GM13977 (cell line): ENCODE measurements at regions not wholly inside any gene's neighbourhood (a gene's known extent, or its start where the extent isn't known, plus 50 kb on each side); places are given as distances from the start of the nearest gene placed in this dataset.

Experiments
- DNase-seq: peaks from one replicate; pipeline ENCODE4 v3.0.0; 2012; ENCODE audit warnings: low spot score
- in situ Hi-C: fragments of 300-500 bp; cut with MboI; formaldehyde crosslinking; loops from one replicate; pipeline ENCODE4 v1.12.0; 2022; ENCODE audit warnings: low sequenced_read_pairs, low pct_unique_long_range_greater_than_20kb, mixed read lengths, inconsistent platforms; ENCODE audit not compliant: unreplicated experiment
- TF ChIP-seq, protein P1 (sequence below): IDR thresholded peaks from 2 replicates; pipeline ENCODE4 v1.5.1; 2012; ENCODE audit warnings: mild to moderate bottlenecking, control low read depth; ENCODE audit not compliant: insufficient read depth; ENCODE audit errors: extremely low read depth, missing control alignments

- TF ChIP-seq, protein P1, sequence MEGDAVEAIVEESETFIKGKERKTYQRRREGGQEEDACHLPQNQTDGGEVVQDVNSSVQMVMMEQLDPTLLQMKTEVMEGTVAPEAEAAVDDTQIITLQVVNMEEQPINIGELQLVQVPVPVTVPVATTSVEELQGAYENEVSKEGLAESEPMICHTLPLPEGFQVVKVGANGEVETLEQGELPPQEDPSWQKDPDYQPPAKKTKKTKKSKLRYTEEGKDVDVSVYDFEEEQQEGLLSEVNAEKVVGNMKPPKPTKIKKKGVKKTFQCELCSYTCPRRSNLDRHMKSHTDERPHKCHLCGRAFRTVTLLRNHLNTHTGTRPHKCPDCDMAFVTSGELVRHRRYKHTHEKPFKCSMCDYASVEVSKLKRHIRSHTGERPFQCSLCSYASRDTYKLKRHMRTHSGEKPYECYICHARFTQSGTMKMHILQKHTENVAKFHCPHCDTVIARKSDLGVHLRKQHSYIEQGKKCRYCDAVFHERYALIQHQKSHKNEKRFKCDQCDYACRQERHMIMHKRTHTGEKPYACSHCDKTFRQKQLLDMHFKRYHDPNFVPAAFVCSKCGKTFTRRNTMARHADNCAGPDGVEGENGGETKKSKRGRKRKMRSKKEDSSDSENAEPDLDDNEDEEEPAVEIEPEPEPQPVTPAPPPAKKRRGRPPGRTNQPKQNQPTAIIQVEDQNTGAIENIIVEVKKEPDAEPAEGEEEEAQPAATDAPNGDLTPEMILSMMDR, result no peak
- DNase-seq, result no peak
- in situ Hi-C loops, result no loop called here
Observed at GRCh38 chr13:78976696-78977095, 317.7 kb upstream of the OBI1 start.

GRCh38 chr13:78972561-78972960 is 313.6 kb upstream of the OBI1 start:
- TF ChIP-seq, protein P1, result no peak
- in situ Hi-C loops, result no loop called here
- no peak for DNase-seq

- in situ Hi-C loops, result no loop called here
- DNase-seq, result no peak
- TF ChIP-seq, protein P1, result no peak
Observed at GRCh38 chr13:78971355-78972025, 312.5 kb upstream of the OBI1 start.

DNA sequence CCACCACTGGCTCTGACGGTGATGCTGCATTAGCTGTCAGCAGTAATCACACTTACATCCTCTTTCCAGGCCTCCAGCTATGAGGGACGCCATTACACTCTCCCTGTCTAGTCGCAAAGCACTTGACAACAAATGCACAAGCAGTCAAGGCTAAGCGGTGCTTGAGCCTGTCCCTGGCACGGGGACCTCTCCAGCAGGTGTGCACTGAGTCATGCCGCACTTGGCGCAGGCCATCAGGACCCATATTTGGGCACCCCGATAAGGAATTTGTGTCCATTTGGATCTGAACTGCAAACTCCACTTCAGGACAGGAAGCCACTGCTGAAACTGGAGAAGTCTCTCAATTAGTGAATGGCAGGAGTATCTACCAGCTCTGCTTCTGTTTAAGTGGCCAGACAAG is 301.9 kb upstream of the OBI1 start:
- in situ Hi-C loops, result no loop called here
- TF ChIP-seq, protein P1, result no peak
- no peak for DNase-seq

- in situ Hi-C loops, result no loop called here
- no peak for DNase-seq
Observed at GRCh38 chr13:78958006-78958405, 299.1 kb upstream of the OBI1 start.

DNA sequence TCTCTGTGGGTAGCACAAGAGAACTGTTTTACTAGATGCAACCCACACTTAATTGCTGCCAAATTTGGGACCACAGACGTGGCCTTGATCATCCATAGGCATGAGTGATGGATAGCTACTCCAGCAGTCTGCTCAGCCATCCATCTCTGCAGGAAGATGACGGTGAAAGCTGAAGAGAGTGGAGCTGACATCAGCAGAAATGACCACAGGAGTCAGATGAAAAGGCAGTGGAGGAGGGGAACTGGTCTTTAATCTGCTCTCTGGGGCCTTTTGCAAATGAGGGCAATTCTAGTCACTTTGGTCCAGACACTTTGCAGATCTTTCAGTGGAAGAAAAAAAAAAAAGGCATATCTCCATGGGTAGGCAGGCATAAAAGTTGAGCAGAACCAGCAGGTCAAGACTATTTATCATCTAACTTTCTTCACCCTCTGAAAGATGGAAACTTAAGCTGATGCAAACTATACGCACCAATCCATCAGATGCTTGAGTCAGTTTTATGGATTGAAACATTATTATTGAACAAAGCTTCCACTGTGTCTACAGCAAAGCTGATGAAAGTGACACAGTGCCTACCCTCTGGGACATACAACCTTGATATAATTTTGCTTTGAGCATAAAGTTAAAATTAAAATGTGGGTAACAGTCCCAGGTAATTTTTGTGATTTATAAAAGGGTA is 281.6 kb upstream of the OBI1 start:
- in situ Hi-C loops, result no loop called here
- no peak for DNase-seq
- TF ChIP-seq, protein P1, result no peak

More at GRCh38 chr13:78958006-78958405, 299.1 kb upstream of the OBI1 start:
- TF ChIP-seq, protein P1, result no peak
